ENCODE measurements at regions not wholly inside any gene's neighbourhood (a gene's known extent, or its start where the extent isn't known, plus 50 kb on each side); places are given as distances from the start of the nearest gene placed in this dataset.

DNA sequence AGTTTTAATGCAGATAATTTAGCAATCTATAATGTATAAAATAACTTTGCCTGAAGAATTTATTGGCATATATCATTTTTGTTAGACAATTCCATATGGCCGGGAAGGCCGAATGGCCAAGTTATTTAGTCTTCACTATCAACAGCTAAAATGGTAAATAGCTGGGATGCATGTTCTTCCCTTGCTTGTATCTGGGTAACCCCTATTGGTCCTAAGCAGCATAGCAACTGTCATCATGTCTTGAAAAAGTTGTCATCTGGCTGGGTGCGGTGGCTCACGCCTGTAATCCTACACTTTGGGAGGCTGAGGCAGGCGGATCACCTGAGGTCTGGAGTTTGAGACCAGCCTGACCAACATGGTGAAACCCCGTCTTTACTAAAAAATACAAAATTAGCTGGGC is 340.0 kb upstream of the DPYD start:
- DNase-seq = no peak
- intact Hi-C loops (cut with micrococcal nuclease) = no loop called here
- TF ChIP-seq, protein P1, sequence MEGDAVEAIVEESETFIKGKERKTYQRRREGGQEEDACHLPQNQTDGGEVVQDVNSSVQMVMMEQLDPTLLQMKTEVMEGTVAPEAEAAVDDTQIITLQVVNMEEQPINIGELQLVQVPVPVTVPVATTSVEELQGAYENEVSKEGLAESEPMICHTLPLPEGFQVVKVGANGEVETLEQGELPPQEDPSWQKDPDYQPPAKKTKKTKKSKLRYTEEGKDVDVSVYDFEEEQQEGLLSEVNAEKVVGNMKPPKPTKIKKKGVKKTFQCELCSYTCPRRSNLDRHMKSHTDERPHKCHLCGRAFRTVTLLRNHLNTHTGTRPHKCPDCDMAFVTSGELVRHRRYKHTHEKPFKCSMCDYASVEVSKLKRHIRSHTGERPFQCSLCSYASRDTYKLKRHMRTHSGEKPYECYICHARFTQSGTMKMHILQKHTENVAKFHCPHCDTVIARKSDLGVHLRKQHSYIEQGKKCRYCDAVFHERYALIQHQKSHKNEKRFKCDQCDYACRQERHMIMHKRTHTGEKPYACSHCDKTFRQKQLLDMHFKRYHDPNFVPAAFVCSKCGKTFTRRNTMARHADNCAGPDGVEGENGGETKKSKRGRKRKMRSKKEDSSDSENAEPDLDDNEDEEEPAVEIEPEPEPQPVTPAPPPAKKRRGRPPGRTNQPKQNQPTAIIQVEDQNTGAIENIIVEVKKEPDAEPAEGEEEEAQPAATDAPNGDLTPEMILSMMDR (IDR thresholded peaks at IDR 0.05; ENCODE audit: borderline replicate concordance) = no peak
- no peaks in the 10 kb centered on the region for H3K27me3 ChIP-seq (ENCODE audit: low read depth)
- no peak overlapping the region for H3K27ac ChIP-seq (replicated peaks)
- no peaks in the 10 kb centered on the region for H3K36me3 ChIP-seq
- H3K4me1 ChIP-seq = no peaks in the 10 kb centered on the region
- H3K4me3 ChIP-seq = no peak overlapping the region
- H3K9me3 ChIP-seq (replicated peaks) = peaks cover 7% of the 10 kb centered on the region

DNA sequence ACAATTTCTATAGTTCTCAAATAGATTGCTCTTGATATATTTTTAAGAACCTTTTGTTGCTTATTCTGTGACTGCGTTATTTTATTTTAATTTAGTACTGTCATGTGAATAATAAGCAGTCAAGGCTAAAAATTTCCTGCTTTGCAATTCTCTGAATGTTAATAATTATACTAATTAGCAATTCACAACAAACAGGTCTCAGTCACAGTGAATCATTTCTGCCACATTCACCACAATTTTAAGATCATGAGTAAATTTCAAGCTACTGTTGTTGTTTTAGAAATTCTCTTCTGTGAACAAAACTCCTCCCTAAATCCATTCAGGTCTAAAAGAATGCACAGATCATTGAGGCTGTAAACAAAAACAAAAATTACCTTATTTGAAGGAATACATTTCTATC is 339.6 kb upstream of the DPYD start:
- Histone ChIP-seq H3K9me3 (replicated peaks) (peaks cover 7% of the 10 kb centered on the region), H3K27ac (replicated peaks) (no peak overlapping the region), H3K4me1 (no peaks in the 10 kb centered on the region), H3K4me3 (no peak overlapping the region), H3K36me3 (no peaks in the 10 kb centered on the region), H3K27me3 (ENCODE audit: low read depth) (no peaks in the 10 kb centered on the region)
- TF ChIP-seq, protein P1 (IDR thresholded peaks at IDR 0.05; ENCODE audit: borderline replicate concordance) = no peak
- no peak for DNase-seq
- intact Hi-C loops (cut with micrococcal nuclease) = no loop called here

DNA sequence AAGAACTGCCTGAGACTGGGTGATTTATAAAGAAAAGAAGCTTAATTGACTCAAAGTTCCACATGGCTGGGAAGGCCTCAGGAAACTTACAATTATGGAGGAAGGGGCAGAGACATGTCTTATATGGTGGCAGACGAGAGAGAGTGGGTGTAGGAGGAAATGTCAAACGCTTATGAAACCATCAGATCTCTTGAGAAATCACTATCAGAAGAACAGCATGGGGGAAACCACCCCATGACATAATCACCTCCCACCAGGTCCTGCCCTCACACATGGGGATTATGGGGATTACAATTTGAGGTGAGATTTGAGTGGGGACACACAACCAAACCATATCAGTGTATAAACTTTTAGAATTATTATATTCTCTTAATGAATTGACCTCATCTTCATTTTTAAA is 335.9 kb upstream of the DPYD start:
- intact Hi-C loops (cut with micrococcal nuclease) = no loop called here
- Histone ChIP-seq H3K4me3 (no peak overlapping the region), H3K9me3 (replicated peaks) (peaks cover 7% of the 10 kb centered on the region), H3K36me3 (no peaks in the 10 kb centered on the region), H3K27me3 (ENCODE audit: low read depth) (no peaks in the 10 kb centered on the region), H3K4me1 (no peaks in the 10 kb centered on the region), H3K27ac (replicated peaks) (no peak overlapping the region)
- TF ChIP-seq, protein P1 (IDR thresholded peaks at IDR 0.05; ENCODE audit: borderline replicate concordance) = no peak
- no peak for DNase-seq

DNA sequence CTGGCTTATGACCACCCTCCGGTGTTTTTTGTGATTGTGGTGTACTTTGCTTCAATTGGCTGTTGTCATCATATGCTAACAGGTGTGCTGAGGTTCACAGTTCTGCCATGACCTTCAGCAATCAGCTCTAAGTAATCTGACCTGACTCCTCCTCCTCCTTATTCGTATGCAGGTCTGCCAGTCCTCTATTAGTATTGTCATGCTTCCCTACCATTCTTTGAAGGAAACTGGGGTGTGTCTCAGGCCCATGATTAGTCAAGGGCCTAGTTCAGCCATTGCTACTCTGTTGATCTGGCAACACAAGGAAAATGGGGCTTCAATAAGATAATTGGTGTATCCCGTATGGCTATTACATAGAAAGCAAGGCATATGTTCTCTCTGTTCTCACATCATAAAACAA is 332.3 kb upstream of the DPYD start:
- Histone ChIP-seq H3K36me3 (no peaks in the 10 kb centered on the region), H3K27me3 (ENCODE audit: low read depth) (no peaks in the 10 kb centered on the region), H3K27ac (replicated peaks) (no peak overlapping the region), H3K9me3 (replicated peaks) (peaks cover 23% of the 10 kb centered on the region), H3K4me1 (no peaks in the 10 kb centered on the region), H3K4me3 (no peak overlapping the region)
- TF ChIP-seq, protein P1 (IDR thresholded peaks at IDR 0.05; ENCODE audit: borderline replicate concordance) = no peak
- DNase-seq = no peak
- intact Hi-C loops (cut with micrococcal nuclease) = no loop called here

DNA sequence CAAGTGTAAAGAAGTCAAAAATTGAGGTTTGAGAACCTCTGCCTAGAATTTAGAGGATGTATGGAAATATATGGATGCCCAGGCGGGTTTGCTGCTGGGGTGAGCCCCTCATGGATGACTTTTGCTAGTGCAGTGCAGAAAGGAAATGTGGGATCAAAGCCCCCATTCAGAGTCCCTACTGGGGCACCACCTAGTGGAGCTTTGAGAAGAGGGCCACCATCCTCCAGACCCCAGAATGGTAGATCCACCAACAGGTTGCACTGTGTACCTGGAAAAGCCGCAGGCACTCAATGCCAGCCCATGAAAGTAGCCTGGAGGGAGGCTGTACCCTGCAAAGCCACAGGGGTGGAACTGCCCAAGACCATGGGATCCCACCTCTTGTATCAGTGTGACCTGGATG is 330.7 kb upstream of the DPYD start:
- H3K27me3 ChIP-seq (ENCODE audit: low read depth) = no peaks in the 10 kb centered on the region
- H3K4me3 ChIP-seq = no peak overlapping the region
- H3K27ac ChIP-seq (replicated peaks) = no peak overlapping the region
- peaks cover 23% of the 10 kb centered on the region for H3K9me3 ChIP-seq (replicated peaks)
- no peaks in the 10 kb centered on the region for H3K36me3 ChIP-seq
- no peak for DNase-seq
- intact Hi-C loops (cut with micrococcal nuclease) = no loop called here
- H3K4me1 ChIP-seq = no peaks in the 10 kb centered on the region
- TF ChIP-seq, protein P1 (IDR thresholded peaks at IDR 0.05; ENCODE audit: borderline replicate concordance) = no peak

DNA sequence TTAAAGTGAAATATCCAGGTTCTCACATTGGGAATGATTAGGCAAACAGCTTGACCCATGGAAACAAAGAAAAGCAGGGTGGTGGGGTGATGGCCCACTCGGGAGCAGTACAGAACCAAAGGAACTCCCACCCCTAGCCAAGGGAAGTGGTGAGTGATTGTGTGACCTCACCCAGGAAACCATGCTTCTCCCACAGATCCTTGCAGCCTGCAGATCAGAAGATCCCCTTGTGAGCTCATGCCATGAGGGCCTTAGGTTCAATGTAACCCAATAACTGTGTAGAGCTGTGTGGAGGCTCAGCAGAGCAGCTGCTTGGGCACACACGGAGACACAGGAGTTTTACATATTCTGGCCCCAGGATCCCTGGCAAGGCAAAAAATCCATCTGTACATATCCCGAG is 311.8 kb upstream of the DPYD start:
- no peak overlapping the region for H3K27ac ChIP-seq (replicated peaks)
- H3K27me3 ChIP-seq (ENCODE audit: low read depth) = no peaks in the 10 kb centered on the region
- TF ChIP-seq, protein P1 (IDR thresholded peaks at IDR 0.05; ENCODE audit: borderline replicate concordance) = no peak
- intact Hi-C loops (cut with micrococcal nuclease) = no loop called here
- H3K4me1 ChIP-seq = no peaks in the 10 kb centered on the region
- H3K4me3 ChIP-seq = no peak overlapping the region
- peaks cover 47% of the 10 kb centered on the region for H3K9me3 ChIP-seq (replicated peaks)
- no peaks in the 10 kb centered on the region for H3K36me3 ChIP-seq
- DNase-seq = no peak

Data from left ventricle myocardium inferior (tissue), 1 donor.